ENCODE measurements at regions not wholly inside any gene's neighbourhood (a gene's known extent, or its start where the extent isn't known, plus 50 kb on each side); places are given as distances from the start of the nearest gene placed in this dataset.

- no peak for TF ChIP-seq CTCF (IDR thresholded peaks at IDR 0.05)
- TF ChIP-seq POLR2A (IDR thresholded peaks at IDR 0.05): no peak
These were observed 411.6 kb downstream of the NEBL start for GRCh38 chr10:20485554-20485953.

Data from esophagus squamous epithelium (tissue), 4 donors.